DND-41 (cell line): ENCODE measurements at regions not wholly inside any gene's neighbourhood (a gene's known extent, or its start where the extent isn't known, plus 50 kb on each side); places are given as distances from the start of the nearest gene placed in this dataset.

ENCODE experiments used
- EZH2 ChIP-seq: IDR thresholded peaks from 3 replicates; pipeline ENCODE4 v1.6.1; 2012; ENCODE audit warnings: borderline replicate concordance, low read depth, mild to moderate bottlenecking, moderate library complexity, low read length, inconsistent platforms; ENCODE audit not compliant: severe bottlenecking
- TF ChIP-seq, protein P1 (sequence below): IDR thresholded peaks from 2 replicates; pipeline ENCODE4 v1.5.1; 2012; ENCODE audit warnings: borderline replicate concordance, low read length, moderate library complexity, mild to moderate bottlenecking; ENCODE audit not compliant: poor library complexity, severe bottlenecking; ENCODE audit errors: extremely low read depth

DNA sequence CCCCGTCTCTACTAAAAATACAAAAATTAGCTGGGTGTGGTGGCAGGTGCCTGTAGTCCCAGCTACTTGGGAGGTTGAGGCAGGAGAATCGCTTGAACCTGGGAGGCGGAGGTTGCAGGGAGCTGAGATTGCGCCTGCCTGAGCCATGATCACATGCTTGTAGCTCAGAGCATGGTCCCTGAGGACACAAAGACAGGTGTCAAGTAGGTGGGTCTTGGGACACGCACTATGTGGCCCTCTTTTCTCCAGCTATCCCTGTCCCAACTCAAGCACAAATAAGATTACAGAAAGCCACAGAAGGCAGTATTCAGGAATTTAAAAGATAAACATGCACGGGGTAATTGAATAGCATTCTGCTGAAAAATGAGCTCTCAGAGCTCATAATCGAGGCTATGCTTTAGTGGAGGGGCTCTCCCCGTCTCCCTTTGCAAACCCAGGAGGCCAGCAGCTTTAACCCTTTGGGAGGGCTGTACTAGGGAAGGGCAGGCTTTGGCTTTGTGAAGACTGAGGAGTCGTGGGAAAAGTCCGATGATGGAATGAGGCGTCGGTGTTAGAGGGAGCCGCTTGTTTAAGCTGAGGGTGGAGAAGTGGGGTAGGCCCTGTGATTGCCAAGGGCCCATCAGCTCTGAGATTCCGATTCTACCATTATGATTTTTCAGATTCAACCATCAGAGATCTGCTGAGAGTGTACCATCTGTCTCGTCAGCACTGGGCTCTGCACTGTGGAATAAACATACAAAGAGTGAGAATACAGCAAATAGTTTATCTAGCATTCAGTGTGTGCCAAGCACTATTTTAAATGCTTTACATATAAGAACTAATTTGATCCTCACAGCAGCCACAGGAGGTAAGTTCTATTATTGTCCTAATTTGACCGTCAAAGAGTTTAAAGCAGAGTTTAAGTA is 59.7 kb upstream of the CD34 start:
- TF ChIP-seq, protein P1, sequence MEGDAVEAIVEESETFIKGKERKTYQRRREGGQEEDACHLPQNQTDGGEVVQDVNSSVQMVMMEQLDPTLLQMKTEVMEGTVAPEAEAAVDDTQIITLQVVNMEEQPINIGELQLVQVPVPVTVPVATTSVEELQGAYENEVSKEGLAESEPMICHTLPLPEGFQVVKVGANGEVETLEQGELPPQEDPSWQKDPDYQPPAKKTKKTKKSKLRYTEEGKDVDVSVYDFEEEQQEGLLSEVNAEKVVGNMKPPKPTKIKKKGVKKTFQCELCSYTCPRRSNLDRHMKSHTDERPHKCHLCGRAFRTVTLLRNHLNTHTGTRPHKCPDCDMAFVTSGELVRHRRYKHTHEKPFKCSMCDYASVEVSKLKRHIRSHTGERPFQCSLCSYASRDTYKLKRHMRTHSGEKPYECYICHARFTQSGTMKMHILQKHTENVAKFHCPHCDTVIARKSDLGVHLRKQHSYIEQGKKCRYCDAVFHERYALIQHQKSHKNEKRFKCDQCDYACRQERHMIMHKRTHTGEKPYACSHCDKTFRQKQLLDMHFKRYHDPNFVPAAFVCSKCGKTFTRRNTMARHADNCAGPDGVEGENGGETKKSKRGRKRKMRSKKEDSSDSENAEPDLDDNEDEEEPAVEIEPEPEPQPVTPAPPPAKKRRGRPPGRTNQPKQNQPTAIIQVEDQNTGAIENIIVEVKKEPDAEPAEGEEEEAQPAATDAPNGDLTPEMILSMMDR, result no peak
- TF ChIP-seq EZH2, result no peak
